Fibroblast of skin of abdomen (primary cell): ENCODE measurements at regions not wholly inside any gene's neighbourhood (a gene's known extent, or its start where the extent isn't known, plus 50 kb on each side); places are given as distances from the start of the nearest gene placed in this dataset.

Experiments used
- DNase-seq: peaks from one replicate; pipeline ENCODE4 v3.0.0-alpha.2; 2013

DNA sequence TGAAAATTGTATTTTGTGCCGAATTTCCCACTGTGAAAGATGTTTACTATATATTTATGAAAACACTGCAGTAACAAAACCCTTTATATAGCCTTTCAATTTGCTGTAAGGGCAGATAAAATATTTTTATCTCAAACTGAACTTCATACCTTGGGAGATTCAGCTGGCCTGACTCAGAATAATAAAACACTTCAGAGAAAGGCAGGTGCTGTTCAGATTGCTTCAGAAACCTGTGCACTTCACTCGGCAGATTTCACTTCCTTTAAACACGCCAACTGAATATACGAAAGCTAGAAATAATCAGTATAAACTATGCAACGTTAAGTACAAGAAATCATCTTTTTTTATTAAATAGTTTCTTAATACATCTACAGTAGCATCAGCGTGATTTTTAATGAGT lies 839.1 kb upstream of the RBFOX1 start:
- no peak for DNase-seq

GRCh38 chr16:6492742-6493141 lies 839.9 kb upstream of the RBFOX1 start:
- no peak for DNase-seq

- no peak for DNase-seq
Observed at GRCh38 chr16:6484935-6485334, 847.7 kb upstream of the RBFOX1 start.

- DNase-seq, result no peak
Observed at GRCh38 chr16:6484081-6484480, 848.6 kb upstream of the RBFOX1 start.

GRCh38 chr16:6483469-6484033 lies 849.1 kb upstream of the RBFOX1 start:
- no peak for DNase-seq

DNA sequence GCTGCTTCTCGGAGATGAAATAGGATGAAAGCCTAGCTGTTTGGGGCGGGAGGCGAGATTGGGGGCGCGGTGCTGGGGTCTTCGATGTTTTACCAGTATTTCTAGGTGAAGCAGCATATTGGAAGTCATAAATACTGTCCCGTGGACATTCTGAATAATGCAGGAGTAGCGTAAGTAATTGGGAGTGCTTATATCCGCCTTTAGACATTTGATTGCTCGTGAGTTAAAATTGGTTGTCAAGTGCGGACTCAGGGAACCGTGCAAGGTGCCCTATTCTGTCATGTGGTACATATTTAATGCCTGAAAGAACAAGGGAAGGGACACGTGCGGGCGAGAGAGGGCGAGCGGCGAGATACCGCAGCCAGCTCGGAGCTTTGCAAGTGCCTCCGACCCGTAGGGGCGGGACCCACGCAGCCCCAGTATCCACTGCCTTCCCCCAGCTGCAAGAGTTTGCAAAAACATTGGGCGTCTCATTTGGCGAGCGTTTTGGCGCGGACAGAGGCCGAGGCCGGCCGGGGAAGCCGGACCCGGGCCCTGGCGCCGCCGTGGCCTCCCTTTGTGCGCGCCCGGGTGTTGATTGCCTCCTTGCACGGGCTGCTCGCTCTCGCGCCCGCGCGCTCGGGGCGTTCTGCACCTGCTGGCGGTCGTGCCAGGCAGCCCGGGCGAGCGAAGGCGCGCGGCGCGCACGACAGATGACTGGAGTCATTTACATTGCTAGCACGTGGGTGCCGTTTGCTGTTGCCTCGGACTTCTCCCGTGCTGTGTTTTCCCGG lies 849.8 kb upstream of the RBFOX1 start:
- no peak for DNase-seq

DNA sequence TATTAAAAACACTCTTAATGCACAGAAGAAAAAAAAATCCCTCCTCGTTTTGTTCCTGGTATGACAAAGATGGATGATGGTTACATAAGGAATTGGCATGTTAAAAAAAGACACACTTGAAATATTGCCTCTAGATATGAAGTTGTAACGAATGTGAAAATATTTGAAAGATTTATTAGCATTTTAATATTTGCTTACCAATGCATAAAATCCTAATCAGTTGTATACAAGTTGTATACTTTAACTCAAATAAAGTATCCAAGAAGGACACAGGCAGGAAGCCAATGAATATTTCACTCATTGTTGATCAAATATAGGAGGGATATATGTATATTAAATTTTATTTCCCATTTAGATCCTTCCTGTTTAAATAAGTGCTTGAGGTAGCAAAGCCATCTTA lies 850.8 kb upstream of the RBFOX1 start:
- DNase-seq, result no peak

DNA sequence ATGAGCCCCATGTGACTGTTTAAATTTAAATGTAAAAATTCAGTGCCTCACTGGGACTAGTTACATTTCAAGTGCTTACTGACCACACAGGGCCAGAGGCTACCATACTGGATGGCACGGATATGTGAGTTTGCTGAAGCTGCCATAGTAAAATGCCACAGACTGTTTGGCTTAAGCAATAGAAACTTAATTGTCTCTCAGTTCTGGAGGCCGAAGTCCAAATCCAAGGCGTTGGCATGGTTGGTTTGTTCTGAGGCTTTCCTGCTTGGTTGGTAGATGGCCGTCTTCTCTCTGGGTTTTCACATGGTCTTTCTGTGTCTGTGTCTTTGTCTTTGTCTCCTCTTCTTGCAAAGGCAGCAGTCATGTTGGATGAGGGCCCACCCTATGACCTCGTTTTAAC lies 878.9 kb upstream of the RBFOX1 start:
- DNase-seq, result no peak

DNA sequence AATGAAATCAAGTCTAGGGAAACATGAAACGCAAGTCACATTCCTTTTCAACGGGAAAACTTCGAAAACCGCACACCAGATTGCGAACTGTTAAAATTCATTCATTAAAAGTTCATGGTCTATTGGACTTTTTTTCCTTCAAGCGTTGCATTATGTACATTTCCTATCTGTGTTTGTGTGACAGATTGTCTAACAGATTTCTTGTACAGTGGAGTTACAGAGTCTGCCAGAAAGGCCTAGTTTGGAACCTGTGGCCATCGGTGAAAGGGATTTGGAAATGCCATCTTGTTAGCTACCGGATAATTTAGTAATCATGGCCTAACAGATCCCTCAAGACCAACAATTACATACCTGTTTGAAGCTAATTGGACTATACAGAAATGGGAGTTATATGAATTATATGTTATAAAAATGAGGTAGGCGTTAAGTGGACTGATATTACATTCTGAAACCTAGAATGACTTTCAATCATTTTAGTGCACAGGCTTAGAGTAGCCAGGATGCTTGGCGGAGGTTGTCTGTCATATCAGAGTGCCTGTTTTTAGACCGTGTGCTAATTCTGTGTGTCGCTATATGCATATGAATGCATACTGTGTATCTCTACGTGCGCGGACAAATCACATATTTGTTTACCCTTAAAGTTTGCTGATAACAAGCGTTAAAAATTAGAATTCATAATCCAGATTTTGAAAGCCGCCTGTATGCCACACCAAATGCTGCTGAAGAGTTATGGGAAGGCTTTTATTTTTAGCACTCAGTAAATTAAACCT lies 885.4 kb upstream of the RBFOX1 start:
- DNase-seq, result no peak

DNA sequence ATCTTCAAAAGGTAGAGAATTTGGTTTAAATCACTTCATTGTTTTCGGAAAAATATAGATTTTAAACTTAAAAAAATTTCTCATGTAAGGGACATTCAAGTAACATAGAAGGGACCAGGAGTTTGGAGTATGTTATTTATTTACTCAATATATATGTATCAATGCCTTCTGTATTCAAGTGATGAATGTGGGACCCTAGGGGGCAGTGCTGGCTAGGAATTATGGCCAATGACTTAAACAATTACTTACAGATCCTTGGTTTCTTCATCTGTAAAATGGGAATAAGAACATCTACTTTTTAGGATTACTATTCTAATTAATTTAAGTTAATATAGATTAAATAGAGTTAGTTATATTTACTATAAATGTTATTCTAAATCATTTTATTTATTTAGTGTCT lies 886.3 kb upstream of the RBFOX1 start:
- no peak for DNase-seq

DNA sequence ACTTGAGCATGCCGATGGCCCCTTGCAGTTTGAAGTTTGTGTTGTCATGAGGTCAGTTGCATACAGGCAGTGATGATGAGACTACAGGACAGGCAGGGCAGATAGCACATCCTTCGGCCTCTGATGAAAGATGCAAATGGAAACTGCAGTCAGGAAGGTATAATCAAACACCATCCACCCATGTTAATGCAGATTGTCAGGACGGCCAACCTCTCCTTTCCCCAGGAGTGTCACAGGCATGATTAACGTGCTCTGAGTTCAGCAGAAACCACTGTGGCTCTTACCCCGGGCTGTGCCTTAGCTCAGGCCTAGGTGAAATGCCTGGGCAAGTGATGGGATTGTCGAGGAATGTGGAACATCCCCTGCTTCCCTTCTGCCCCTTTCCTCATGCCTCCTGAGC lies 893.5 kb upstream of the RBFOX1 start:
- no peak for DNase-seq

DNA sequence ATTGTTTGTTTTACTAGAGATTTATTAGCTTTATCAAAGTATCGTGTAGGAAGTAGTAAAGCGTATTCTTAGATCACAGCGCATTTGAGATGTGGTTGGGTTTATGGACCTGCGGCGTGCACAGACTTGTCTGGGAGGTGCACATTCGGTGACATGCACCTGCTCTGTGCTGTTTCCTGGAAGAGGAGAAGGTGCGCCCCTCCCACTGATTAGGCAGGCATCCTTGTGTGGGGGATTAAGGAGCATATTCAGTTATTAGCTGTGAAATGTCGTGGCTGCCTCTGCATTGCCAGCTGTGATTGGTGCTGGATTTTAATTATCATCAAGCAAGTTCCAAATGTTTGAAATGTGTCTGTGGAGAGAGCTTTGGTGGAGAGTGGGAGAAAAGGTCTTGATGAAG lies 903.8 kb upstream of the RBFOX1 start:
- no peak for DNase-seq

GRCh38 chr16:6427621-6428020 lies 905.0 kb upstream of the RBFOX1 start:
- no peak for DNase-seq

DNA sequence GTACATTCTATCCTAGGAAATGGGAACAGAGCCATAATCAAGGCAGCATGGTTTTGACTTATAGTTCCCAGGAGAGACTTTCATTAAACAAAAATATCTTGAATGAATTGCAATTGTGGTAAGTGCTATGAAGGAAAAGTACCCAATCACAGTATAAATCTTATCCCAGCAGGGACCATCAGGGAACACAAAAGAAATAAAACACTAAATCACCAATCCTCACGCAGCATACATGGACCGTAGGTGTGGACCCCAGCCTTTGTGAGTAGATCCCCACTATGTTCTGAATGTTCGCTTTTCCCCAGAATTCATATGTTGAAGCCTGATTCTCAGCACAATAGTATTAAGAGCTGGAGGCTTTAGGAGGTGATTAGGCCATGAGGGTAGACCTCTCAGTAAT lies 925.0 kb upstream of the RBFOX1 start:
- no peak for DNase-seq

DNA sequence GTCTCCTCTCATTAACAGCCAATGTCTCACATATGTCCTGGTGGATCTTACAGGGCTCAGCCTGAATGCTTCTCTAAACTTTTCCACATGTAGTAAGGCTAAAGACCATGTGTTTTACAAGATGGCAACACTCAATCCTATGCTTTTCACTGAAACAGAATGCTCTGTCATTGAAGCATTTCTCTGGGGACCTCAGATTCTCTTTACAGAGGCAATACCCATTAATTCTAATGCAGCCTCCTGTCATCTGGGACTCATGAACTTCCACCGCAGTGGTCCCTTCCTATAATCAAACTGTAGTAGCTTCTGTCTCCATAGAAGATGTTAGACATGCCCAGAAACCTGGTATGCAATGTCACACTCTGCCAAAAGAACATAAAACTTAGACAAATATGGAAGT lies 926.6 kb upstream of the RBFOX1 start:
- no peak for DNase-seq

GRCh38 chr16:6382924-6383459 lies 949.7 kb upstream of the RBFOX1 start:
- no peak for DNase-seq

DNA sequence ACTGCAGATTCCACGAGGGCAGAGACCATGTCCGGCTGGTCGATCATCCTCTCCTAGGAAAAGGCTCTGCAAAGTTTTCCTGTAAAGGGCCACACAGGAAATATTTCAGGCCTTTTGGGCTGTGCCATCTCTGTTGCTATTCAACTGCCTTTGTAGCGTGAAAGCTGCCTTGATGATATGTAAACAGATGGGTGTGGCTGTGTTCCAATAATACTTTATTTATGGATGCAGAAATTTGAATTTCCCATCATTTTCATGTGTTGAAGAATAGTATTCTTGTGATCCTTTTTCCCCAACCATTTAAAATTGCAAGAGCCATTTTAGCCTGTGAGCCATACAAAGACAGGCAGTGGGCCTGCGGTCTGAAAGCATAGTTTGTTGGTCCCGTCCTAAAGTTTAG lies 950.7 kb upstream of the RBFOX1 start:
- DNase-seq, result no peak

- no peak for DNase-seq
Observed at GRCh38 chr16:6377956-6378355, 954.7 kb upstream of the RBFOX1 start.

GRCh38 chr16:6375465-6376075 lies 957.1 kb upstream of the RBFOX1 start:
- DNase-seq, result no peak

GRCh38 chr16:6374821-6375220 lies 957.8 kb upstream of the RBFOX1 start:
- no peak for DNase-seq

DNA sequence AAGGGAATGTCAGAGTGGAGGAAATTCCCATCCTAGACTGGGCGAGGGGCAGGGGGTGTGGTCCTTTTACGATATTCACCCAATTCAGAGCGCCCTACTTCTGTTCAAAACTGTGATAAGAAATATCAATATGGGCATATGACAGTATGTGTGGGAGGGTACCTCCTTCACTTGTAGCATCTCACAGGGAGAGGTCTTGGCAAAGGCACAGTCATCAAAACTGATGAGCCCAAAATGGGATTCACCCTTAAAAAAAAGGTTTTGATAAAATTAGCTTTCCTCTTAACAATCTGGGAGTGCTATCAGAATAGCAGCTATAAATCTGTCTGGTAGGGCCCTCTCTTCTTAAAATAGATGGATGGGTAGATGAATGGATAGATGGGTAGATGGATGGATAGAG lies 967.8 kb upstream of the RBFOX1 start:
- DNase-seq, result no peak

DNA sequence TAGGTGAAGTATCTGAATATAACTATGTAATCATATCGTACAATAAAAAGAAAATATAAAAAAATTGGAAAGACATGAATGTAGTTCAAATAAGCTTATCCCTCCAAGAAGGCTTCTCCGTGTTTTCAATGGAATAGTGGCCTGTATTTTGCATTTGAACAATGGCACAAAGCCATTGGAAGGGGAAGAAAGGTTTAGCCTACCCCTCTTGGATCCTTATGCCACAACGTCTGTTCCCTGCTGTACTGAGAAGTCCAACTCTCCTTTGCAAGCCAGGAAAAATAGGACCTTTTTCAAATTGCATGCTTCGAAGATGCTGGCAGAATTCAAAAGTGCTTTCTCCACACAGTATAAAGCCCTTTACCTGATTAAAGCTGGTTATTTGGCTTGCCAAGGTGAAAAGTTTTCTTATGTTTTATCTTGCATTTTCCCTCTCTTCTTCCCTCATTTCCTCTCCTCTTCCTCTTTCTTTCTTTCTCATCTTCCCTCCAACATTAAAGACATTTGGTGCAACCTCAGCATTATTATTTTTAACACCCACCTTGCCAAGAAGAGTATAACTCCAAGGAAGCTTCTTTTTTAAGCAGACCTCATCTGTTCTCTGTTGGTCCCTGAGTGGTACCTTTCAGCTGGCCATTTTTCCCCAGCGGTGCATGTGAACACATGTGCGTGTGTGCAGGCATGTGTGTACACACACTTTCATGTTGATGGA lies 968.6 kb upstream of the RBFOX1 start:
- no peak for DNase-seq

DNA sequence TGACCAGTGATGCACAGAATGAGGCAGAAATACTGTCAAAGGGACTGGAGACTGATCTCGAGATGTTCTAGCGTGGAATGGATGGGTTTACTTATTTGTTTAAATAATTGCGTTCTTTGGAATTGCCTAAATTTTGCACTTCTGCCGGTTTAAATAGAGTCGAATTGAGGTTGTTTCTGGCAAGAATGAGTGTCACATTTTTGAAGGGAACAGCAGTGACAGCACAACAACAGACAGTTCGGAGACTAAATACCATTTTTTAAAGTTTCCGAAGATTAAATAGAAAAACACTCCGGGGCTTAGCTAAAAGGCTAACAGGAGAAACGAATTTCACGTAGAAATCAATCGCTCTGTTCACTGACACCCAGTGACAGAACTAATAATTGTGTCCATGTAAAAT lies 969.2 kb upstream of the RBFOX1 start:
- DNase-seq, result no peak
